ENCODE measurements at regions not wholly inside any gene's neighbourhood (a gene's known extent, or its start where the extent isn't known, plus 50 kb on each side); places are given as distances from the start of the nearest gene placed in this dataset.
"Not testable (repeated sequence)": the region's sequence is repeated elsewhere in the genome, so short reads cannot be mapped to it uniquely, and the experiment has no call there.

- DNase-seq = no peak
These were observed 114.5 kb upstream of the SYT13 start for GRCh38 chr11:45400591-45400990.

- no peak for DNase-seq
These were observed 113.0 kb upstream of the SYT13 start for GRCh38 chr11:45399166-45399565.

- no peak for DNase-seq
These were observed 112.2 kb upstream of the SYT13 start for GRCh38 chr11:45398325-45398724.

GRCh38 chr11:45396394-45396793 lies 110.3 kb upstream of the SYT13 start:
- no peak for DNase-seq

- no peak for DNase-seq
These were observed 109.8 kb upstream of the SYT13 start for GRCh38 chr11:45395947-45396346.

- DNase-seq = no peak
These were observed 109.3 kb upstream of the SYT13 start for GRCh38 chr11:45395421-45395820.

GRCh38 chr11:45394294-45395085 lies 108.3 kb upstream of the SYT13 start:
- no peak for DNase-seq

GRCh38 chr11:45393826-45394225 lies 107.7 kb upstream of the SYT13 start:
- DNase-seq = no peak

- no peak for DNase-seq
These were observed 107.2 kb upstream of the SYT13 start for GRCh38 chr11:45393334-45393733.

GRCh38 chr11:45392591-45393091 lies 106.5 kb upstream of the SYT13 start:
- DNase-seq = no peak

- DNase-seq = no peak
These were observed 106.0 kb upstream of the SYT13 start for GRCh38 chr11:45392154-45392553.

- DNase-seq = no peak
These were observed 105.2 kb upstream of the SYT13 start for GRCh38 chr11:45391168-45391850.

GRCh38 chr11:45390407-45390806 lies 104.3 kb upstream of the SYT13 start:
- DNase-seq = peak; percentile 12

- no peak for DNase-seq
These were observed 102.3 kb upstream of the SYT13 start for GRCh38 chr11:45388472-45388871.

GRCh38 chr11:45387885-45388284 lies 101.7 kb upstream of the SYT13 start:
- DNase-seq = not testable (repeated sequence)

GRCh38 chr11:45386972-45387371 lies 100.8 kb upstream of the SYT13 start:
- no peak for DNase-seq

GRCh38 chr11:45385844-45386243 lies 99.7 kb upstream of the SYT13 start:
- no peak for DNase-seq

- no peak for DNase-seq
These were observed 99.3 kb upstream of the SYT13 start for GRCh38 chr11:45385423-45385822.

- DNase-seq = no peak
These were observed 98.6 kb upstream of the SYT13 start for GRCh38 chr11:45384711-45385241.

GRCh38 chr11:45384016-45384415 lies 97.9 kb upstream of the SYT13 start:
- no peak for DNase-seq

GRCh38 chr11:45383224-45383623 lies 97.1 kb upstream of the SYT13 start:
- no peak for DNase-seq

- no peak for DNase-seq
These were observed 96.2 kb upstream of the SYT13 start for GRCh38 chr11:45382133-45382878.

GRCh38 chr11:45379162-45379863 lies 93.2 kb upstream of the SYT13 start:
- no peak for DNase-seq

Data from NCI-H146 (cell line).